NOMO-1 treated with DMSO at 0.1 percent for 48 hours (cell line): ENCODE measurements at regions not wholly inside any gene's neighbourhood (a gene's known extent, or its start where the extent isn't known, plus 50 kb on each side); places are given as distances from the start of the nearest gene placed in this dataset.

Experiments
- DNase-seq: peaks from one replicate; lab custom pipeline; 2025; ENCODE audit not compliant: unreplicated experiment; lab: John Stamatoyannopoulos, UW

- DNase-seq = no peak
These were observed 335.7 kb downstream of the GPR37 start for GRCh38 chr7:124429923-124430322.

DNA sequence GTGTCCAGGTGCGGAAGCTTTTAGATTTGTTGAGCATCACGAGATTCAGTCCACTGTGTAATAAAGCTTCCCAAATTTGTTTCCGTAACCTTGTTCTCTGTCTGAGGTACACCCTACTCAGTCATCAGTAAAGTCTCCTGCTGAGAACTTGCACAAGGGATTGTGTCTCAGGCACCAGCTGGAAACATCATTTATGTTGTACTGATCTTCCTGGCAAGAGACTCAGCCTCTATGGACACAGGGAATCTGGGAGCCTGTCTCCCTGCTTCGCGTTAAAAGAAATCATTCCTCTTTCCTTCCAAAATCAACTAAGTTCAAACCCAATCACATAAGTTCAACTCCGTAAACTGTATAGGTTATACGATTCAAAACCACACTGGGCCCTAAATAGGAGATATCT, 336.8 kb downstream of the GPR37 start:
- DNase-seq = no peak

DNA sequence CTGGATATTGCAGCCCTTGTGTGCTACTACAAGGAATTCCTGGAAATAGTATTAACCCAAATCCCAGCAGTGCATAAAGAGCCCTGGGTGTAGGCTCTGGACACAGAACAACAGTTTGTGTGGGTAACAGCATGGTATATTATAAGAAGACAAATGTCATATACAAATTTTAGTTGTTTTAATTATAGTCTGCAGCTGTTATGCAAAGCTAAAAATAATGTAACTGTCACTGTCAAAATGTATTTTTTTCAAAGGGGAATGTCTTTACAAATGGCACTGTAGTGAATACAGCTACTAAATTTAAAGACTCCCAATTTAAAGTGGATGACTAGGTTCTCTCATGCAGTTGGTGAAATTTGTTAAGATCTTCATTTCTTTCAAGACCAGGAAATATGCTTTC, 339.0 kb downstream of the GPR37 start:
- DNase-seq = no peak

- no peak for DNase-seq
These were observed 341.7 kb downstream of the GPR37 start for GRCh38 chr7:124423863-124424262.

DNA sequence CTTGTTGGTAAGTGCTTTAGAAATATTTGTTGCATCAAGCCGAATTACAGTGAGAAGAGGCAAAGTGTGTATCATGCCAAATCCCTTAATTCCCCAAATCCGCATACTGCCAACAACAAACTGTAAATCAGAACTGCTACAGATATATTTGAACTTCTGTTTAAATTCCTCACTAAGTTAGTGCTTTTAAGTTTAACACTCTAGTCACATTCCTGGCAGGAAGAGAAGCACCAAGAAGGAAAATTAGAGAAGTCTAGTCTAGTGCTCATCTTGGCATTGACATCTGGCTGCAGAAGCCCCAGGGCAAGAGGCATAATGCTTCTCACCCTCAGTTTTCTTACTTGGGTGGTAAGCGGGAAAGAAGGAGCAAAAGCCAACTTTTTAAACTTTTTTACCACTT, 343.5 kb downstream of the GPR37 start:
- DNase-seq = no peak

GRCh38 chr7:124420367-124420766, 345.2 kb downstream of the GPR37 start:
- DNase-seq = no peak

- DNase-seq = no peak
These were observed 352.6 kb downstream of the GPR37 start for GRCh38 chr7:124413029-124413428.

- no peak for DNase-seq
These were observed 353.1 kb downstream of the GPR37 start for GRCh38 chr7:124412531-124412930.

DNA sequence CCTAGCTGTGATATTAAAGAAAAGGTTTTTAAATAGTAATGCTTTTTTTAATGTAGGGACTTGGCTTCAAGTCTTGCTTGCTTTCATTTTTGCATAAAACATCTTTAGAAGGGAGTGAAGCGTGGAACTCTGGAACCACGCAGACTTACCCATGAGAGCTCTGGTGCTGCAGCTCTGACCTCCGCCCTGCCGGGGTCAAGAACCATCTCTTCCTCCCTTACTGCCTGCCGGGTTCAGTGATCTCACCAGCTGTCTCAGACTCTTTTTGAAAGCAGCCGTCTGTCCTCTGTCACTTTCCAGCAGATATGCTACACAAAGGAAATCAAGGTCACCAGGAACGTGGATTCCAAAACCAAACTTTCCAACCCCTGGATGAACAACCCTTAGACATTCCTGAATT, 353.8 kb downstream of the GPR37 start:
- DNase-seq = no peak

- DNase-seq = no peak
These were observed 362.0 kb downstream of the GPR37 start for GRCh38 chr7:124403587-124403986.

- no peak for DNase-seq
These were observed 362.5 kb downstream of the GPR37 start for GRCh38 chr7:124403112-124403511.

DNA sequence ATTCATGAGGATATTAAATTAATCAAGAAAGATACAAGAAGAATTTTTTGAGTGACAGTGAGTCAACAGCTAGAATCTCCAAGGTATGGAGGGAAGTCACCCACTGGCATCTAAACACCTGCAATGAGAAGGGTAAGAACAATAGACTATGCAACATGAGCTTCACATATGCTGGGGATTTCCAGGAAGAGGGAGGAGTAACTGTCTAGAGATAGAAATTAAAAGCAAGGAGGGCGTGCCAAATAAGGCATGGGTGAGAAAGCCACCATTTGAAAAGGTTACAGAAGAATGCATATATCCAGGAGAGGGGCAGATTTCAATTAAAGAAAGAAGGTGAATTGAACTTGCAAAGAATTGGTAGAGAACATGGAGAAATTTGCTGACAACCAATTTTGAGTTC, 365.7 kb downstream of the GPR37 start:
- no peak for DNase-seq

DNA sequence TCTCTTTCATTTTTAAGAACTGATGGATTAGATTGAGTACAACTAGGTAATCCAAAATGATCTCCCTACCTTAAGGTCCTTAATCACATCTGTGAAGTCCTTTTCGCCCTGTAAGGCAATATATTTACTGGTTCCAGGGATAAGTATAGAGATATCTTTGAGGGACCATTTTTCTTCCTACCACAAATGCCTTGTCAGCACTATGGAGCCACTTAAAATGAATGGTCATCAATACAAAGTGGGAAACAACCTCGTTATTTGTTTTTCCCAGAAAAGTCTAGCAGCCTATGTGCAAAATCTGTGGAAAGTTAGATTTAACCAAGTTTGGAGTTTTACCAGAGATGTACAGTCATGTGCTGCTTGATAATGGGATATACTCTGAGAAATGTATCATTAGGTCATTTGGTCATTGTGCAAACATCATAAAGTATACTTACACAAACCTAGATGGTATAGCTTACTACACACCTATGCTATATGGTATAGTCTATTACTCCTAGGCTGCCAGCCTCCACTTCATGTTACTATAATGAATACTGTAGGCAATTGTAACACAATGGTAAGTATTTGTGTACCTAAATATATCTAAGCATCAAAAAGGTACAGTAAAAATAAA, 366.2 kb upstream of the TMEM229A start:
- DNase-seq = no peak

DNA sequence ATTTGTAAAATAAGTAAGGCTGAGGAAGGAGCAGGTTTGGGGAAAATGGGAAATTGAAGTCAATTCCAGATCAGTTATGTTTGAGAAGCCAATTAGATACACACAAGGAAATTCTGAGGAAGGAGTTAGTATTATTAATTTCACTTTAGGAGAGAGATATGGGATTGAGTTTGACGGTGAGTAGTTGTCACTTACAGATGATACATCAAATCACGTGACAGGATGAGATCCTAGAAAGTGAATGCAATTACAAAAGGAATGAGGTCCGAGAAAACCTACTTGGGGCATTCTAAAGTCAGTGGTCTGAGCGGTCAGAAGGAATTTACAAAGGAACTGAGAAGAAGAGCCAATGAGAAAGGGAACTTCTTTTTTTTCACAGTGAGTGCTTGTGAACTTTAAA, 364.3 kb upstream of the TMEM229A start:
- no peak for DNase-seq

- DNase-seq = no peak
These were observed 357.4 kb upstream of the TMEM229A start for GRCh38 chr7:124390301-124390700.

GRCh38 chr7:124388751-124389150, 355.9 kb upstream of the TMEM229A start:
- DNase-seq = no peak

DNA sequence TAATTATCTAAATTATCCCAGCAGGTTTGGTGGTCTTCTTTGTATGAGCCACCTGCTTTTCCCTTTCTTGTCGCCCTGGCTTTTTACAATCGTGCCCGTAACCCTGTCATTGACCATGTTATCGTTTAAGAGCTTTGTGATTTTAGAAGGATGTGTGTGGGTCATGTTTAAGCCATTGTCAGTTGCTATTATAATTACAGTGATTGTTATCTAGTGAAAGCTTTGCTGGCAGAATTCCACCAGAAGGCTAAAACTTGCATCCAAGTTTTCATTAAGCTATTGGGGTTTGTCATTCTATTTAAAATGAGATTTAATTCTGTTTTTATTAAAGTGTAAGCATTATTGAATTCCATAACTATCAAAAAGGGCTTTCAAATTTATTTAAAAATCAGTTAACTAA, 354.2 kb upstream of the TMEM229A start:
- no peak for DNase-seq

DNA sequence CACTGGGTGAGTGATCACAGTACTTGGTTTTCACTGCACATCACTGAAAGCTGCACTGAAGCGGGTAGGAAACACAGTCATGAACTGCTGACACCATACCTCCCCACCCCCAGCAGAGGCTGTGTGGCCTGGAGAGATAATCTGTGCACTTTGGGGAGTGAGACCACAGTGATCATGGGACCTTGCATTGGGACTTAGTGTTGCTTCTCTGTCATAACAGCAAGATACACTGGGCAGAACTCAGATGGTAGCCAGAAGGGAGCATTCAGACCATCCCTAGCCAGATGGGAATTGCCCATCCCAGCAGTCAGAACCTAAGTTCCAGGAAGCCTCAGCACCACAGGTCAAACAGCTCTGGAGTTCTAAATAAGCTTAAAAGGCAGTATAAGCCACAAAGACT, 346.4 kb upstream of the TMEM229A start:
- DNase-seq = no peak

- DNase-seq = peak; percentile 28
These were observed 343.2 kb upstream of the TMEM229A start for GRCh38 chr7:124376111-124376510.

- DNase-seq = no peak
These were observed 342.5 kb upstream of the TMEM229A start for GRCh38 chr7:124375391-124375790.

DNA sequence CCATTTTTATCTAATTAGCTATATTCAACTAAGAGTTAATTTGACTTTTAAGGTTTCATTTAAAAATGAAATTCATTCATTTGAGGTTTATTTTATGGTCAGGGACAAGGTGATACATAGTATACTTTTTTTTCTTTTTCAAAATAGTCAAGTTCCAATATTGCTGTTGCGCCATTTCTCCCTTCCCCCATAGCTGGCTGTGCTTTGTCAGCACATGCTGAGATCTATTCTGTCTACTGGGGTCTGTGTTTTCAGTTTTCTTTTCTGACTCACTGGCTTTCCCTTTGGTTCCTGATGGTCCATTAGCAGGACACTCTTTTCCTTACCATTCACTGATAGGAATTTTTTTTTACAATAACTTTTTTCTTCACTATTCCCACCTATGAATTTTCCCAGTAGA, 336.4 kb upstream of the TMEM229A start:
- DNase-seq = no peak

DNA sequence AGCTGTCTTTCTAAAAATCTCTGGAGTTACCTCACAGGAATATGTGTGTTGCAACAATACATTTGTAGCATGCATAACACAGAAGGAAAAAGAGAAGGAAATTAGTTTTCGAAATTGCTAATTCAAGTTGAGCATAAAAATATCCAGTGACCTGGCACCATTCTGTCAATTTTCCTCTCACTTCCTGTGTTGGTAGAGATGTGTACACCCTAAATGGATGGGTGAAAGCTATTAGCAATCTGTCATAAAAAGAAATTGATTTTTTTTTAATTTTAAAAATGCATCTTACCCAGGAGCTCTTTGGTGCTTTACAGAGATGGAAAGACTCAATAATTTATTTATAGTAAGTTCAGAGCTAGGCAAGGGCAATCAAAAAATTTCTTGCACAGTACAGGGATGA, 333.3 kb upstream of the TMEM229A start:
- peak; percentile 29 for DNase-seq

DNA sequence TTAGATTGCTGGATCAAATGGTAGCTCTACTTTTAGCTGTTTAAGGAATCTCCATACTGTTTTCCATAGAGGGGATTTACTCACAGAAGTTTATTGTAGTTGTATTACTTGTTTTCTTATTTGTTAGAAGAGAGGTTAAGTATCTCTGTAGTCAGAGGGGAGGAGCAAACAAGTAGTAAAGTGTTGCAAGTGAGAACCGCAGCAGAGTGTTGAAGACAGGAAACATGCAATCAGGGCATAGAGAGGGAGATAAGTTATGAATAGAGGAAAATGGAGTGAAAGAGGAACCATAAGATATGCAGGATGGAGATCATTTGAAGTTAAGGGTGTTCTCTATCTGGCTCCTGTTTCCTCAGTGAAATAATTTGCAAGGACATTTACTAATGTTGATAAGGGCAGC, 331.4 kb upstream of the TMEM229A start:
- DNase-seq = peak; percentile 83

DNA sequence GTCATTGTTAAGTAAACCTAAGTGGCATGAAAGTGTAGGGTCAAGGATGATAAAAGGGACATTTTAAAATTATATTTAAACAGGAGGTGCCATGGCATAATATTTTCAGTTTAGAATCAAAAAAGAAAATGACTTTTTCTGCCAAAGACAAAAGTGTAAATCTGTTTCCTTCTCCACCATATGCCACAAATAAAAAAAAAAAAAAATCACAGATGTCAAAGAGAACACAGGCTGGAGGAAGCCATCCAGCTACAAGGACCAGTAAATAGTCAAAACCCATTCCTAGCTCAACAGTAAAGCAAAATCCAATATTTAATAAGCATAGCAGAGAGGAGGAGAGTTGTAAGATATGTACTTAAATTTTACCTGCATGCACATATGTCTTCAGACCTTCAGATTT, 321.3 kb upstream of the TMEM229A start:
- DNase-seq = no peak
